HuH-7 (cell line): ENCODE measurements at regions not wholly inside any gene's neighbourhood (a gene's known extent, or its start where the extent isn't known, plus 50 kb on each side); places are given as distances from the start of the nearest gene placed in this dataset.
"Not testable (repeated sequence)": the region's sequence is repeated elsewhere in the genome, so short reads cannot be mapped to it uniquely, and the experiment has no call there.

Experiments used
- DNase-seq: peaks from one replicate; pipeline ENCODE4 v3.0.0; 2011; ENCODE audit warnings: low spot score

DNA sequence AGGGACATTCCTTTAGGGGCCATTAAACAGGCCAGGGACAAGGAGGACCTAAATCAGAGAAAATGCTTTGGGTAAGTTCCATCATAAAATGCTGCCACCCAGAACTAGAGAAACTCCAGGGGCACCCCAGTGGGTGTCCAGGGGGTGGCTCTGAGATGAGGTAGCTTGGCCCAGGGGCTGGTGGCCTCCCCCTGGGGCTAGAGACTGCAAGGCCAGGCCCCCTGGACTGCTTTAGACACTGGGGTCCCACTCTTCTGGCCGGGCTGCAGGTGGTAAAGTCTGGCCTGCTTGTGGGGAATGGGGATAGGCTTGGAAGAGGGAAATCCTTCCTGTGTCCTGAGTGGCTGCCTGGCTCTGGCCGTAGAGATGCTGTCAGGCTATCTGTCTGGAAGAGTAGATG, 169.6 kb upstream of the PODXL start:
- DNase-seq = no peak

DNA sequence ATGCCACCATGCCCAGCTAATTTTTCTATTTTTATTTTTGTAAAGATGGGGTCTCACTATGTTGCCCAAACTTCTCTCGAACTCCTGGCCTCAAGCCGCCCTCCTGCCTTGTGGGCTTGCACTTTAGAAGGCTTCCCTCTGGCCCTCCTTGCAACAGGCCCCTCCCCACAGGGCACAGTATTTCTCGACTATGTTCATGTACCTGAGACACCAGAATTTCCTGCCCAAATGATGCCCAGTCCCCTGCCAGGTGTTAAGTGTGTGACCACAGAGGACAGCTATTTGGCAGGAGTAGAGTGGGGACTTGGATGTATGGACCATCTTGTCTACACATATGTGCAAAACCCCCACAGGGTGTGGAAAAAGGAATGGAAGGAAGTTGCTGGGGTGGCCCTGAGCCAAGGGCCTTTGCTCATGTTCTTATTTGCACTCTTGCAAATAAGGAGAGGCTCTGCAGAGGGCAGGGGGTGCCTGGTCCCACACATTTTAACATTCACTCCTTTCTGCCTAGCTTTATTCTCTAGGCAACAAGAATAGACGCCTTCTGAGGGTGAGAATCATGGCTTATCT, 168.4 kb upstream of the PODXL start:
- no peak for DNase-seq

DNA sequence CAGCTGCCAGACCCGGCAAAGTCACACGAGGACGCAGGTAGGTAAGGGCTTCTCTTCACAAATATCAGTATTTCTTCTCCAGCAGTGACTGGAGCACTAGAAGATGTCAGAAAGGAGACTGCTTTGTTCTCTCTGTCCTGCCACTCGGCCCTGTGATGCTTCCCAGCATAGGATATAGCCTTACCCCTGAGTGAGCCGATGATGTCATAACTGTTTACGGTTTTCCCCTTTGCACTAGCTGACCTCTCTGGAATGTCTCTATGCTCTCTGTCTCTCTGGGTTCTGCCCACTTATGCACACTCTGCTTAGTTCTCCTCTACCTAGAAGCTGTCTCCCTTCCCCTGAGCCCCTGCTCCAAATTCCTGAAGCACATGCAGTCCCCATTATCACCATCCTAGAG, 167.5 kb upstream of the PODXL start:
- peak; percentile 17 for DNase-seq

DNA sequence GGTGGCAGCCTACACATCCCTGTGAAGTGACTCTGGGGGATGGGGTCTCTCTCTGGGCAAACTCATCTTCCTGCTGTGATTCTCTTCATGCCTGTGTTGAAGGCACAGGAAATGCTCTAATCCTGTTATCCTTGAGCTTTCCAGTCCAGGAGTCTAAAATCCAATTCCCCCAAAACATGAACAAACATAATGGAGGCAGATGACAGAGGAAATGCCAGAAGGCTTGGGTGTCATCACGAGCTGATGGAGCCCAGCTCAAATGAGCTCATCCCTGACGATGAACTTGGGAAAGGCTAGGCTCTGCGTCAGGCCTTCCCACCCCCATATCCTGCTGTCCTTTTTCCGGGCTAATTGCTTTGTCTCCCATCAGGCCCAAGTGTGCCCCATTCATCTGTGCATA, 165.9 kb upstream of the PODXL start:
- no peak for DNase-seq

DNA sequence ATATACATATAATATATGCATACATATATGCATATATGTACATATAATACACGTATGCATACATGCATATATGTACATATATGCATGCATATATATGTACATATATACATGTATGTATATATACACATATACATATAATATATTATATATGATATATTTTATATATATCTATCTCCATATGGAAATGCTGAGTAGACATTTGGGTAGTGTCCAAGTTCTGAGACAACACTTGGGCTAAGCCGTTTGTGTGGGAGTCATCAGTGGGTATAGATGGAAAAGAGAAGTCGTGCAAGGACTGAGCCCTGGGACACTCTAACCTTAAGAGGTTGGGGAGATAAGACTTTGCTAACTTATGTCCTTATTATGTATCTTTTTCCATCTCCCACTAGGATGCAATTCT, 165.2 kb upstream of the PODXL start:
- DNase-seq = no peak

DNA sequence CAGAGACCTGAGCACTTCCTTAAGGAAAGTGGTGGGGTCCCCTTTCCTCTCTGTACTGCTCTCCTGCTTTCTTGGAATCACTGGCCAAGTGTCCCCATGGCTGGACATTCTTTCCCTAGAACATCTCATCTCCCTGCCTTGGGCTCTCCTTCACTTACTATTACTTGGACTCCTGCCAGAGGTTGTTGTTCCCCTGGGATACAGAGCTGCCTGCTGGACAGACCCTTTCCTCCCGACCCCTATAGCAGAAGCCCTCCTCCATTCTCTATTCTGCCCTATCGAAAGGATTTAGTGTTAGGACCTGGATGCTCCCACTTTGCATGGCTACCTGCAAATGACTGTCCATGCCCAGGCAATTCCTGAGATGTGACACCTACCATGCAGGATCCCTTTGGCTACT, 164.3 kb upstream of the PODXL start:
- DNase-seq = no peak

DNA sequence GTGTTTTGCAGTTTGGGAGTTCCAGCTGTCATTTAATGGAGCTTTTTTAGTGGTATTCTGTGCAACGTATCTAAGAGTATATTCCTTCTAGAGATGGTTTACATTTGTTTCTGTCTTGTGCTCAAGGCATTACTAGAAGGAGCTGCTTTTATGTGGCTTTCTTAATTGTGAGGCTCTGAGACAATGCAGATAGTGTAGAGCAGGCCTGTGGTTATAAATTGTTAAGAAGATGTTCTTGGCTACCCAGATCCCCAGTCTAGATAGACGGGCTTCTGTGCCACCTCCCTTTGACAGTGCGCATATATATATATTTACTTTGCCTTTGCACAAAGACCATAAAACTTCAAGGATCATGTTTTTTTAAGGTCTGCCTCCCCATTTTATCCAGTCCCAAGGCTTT, 160.8 kb upstream of the PODXL start:
- DNase-seq = no peak

DNA sequence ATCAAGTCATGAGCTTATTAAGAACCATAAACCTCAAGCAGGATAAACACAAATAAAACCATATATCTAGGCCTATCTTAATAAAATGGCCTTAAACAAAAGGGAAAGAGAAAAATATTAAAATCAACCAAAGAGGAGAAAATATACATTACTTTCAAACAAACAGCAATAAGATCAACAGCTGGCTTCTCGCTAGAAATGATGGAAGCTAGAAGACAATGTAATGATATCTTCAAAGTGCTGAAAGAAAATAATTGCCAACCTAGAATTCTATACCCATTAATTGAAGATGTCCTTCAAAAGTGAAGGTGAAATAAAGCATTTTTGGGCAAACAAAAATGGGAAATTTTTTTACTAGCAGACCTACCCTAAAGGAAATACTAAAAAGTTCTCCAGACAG, 142.9 kb upstream of the PODXL start:
- DNase-seq = no peak

DNA sequence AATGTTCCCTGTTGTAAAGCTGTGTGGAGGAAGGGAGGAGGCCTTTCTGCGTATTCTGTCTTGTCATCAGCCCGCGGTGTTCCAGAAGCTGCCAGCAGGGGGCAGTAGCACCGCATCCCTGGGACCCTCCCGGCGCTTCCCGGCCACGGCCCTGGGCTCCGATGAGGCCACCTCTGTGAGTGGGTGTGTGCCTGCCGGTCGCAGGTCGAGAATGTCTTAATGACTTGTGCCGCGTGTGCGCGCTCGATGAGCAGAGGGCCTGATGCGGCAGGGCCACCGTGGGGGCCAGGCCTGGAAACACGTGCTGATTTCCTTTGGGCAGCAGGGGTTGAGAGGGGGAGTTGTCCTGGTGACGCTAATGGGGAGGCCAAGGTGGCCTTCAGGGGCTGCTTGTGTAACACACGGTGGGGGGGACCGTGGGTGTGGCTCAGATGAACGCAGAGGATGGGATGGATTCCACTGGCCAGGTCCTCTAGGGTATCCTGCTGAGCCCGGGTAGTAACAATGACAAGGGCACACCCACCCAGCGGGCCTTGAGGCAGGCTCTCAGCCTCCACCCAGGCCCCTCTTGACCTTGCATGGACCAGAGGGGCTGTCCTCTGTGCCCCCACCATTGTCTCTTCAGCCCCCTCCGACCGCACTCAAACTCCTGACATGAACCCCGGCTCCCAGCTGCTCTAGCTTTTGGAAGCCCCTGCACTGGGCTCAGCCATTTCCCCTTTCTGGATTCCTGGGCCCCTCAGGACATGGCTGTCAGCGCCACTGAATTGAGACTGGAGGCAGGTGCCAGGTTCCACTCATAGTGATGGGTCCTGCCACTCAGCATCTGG, 135.9 kb upstream of the PODXL start:
- DNase-seq = peak; percentile 76

DNA sequence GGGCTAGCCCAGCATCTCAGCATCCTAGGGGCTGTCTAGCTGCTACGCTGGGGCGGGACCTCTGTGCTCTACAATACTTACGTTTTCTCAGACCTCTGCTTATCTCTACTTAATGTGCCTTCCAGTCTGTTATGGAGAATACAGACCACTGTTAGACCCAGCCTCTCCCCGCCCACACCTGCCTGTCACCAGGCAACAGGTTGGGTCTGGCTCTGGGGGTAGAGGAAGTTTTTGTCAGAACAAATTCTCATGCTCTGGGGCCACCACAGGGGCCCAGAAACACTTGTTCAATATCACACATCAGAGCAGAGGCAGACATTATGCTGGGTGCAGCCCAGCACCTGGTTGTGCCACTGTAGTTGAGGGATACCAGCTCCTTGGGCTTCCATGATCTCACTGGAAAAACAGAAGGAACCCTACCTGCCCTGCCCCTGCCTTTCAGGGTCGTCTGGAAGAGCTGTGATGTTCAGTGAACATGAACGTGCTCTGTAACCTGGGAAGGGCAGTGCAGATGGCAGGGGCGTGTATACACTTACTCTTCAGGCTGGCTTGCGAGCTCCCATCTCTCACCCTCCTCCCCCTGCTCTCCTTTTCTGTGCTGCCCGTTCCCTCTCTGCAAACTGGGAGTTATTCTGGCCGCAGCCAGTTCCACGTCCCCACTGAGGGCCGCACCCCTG, 135.2 kb upstream of the PODXL start:
- DNase-seq = no peak

DNA sequence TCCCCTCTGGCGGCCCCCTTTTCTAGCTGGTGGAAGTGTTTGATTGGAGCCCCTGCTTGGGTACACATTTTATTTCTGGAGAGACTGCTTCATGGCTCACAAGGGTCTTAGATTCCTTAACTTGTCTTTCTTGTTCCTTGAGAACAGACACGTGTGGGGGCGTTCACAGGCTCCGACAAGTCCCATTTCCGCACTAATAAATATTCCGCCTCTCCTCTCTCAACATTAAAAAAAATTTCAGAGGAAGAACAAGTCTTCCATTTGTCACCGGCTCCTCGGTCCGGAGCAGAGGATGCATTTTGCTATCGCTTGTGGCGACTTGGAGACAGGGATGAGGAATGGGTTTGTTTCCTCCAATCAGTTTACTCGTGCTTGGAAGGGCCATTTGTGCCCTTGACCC, 134.0 kb upstream of the PODXL start:
- no peak for DNase-seq

DNA sequence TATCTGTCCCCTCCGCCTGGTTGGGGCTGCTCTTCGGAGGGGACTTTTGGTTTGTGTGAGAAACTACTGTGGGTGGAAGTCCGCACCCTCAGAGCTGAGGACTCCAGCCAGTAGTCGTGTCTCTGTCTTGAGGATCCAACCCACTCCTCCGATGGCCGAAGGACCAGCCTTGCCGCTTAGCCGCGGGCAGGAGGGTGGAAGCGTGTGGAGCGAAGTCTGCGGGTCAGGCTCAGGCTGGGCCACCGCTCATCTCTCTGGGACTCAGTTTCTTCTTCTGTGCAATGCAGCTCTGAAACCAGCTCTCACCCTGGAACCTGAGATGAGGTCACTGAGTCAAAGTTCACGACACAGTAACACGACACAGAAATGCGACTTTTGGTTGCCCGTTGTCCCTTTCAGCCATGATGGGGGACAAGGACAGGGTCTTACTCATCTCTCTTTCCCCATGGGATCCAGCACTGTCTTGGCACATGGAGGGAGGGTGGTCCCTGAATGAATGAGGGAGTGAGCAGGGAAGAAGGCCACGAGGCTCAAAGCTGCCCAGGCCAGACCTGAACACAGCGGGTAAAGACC, 133.3 kb upstream of the PODXL start:
- no peak for DNase-seq

DNA sequence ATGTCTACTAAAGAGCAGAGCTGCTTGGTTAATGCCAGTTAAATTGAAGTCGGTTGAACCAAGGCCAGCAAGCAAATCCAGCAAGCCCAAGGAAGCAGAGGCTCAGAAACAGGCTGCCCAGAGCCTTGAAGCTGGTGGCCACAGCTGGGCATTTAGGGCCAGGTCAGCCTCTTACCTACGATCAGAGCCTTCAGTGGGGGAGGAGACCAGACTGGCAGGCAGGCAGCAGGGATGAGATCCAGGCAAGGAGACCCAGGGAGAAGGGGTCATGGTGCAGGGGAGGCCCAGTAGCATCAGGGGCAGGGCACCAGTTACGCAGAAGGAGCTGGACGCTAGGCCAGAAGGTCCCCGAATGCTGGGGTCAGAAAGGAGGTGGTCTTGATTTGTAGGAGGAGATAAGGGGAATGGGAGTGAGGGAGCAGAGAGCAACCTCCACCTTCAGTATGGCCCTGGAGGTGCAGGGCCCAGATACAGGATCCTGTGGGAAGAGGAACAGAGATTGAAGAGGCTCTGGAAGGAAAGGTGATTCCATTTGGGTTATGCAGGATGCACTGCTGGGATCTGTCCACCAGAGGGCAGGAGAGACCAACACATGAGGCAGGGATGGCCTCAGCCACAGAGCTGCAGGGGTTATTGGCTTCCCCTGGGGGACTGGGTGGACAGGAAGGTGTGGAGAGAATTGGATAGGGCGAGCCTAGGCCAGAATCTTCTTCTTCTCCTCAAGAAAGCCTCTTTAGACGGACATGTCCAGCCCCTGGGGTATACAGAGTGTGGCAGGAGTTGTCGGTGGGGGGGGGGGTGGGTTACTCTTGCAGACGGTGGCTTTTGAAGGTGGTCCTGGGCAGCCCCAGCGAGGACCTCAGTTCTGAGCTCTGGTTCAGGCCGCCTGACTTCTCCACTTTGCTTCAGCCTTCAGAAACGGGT, 132.6 kb upstream of the PODXL start:
- peak; percentile 94 for DNase-seq

DNA sequence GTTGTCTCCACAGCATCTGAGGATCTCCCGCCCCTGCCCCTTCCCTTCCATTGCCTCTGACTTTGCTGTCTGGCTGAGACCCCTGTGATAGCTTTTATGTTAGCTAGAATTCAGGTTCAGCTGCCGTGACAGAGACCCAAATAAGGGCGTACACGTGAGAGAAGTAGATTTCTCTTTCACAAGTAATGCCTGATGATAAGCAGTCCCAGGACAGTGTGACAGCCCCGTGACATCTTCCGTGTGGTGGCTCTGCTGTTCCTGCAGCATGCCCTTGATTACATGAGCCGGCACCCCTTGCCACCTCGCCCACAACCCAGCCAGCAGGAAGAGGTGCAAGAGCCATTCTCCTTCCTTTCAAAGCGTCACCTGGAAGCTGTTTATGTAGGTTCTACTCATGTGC, 130.9 kb upstream of the PODXL start:
- no peak for DNase-seq

DNA sequence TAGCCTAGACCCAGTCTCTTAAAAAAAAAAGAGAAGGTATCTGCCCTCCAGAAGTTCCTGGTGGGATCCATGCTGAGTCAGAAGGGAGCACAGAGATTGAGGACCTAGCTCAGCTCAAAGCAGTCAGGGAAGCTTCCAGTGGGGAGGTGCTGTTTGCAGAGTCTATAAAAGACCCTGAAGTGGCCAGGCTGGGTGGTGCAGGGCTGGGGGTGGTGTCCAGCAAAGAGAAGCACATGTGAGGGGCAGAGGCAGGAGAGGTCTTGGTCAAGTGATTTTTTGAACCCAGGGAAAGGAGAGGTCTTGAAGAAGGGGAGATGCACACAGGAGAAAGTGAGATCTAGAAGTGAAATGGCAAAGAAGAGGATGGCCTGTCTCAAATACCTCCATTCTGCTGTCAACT, 130.4 kb upstream of the PODXL start:
- DNase-seq = no peak

DNA sequence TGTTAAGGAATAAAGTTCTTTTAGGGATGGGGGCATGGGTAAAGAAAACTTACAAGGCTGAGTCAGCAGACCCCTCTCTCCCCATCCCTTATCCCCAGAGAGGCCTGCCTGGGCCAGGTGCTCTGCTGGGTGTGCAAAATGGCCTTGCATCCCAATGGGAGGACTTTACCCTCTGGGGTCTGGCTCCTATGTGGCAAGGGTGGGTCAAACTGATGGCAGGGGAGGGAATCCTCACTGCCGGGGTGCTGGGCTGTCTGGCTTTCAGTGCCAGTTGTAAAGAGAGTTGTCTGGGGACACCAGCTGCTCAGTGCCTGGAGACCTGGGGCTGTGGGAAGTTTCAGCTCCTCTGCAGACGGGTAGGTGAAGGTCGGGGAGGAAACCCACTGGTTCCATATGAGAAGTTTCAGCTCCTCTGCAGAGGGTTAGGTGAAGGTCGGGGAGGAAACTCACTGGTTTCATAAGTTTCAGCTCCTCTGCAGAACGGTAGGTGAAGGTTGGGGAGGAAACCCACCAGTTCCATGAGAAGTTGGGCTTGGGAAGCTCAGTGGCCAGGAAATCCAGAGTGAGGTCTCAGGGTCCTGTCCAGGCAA, 127.2 kb upstream of the PODXL start:
- no peak for DNase-seq

DNA sequence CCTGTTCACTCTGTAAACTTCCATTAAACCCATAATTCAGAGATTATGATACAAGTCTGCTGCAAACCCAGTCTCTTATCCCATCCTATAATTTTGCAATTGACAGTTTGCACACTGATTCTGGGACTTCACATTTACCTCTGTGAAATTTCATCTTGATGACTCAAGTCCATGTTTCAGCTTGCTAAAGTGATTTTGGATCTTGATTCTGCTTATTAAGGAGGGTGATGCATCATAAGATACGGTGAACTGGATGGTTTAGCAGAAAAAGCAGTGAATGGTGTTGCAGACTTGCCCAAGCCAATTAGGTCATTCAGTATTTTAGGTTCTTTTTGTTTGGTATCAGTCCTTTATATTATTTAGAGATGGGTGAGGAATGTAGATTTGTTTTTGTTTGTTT, 125.5 kb upstream of the PODXL start:
- no peak for DNase-seq

DNA sequence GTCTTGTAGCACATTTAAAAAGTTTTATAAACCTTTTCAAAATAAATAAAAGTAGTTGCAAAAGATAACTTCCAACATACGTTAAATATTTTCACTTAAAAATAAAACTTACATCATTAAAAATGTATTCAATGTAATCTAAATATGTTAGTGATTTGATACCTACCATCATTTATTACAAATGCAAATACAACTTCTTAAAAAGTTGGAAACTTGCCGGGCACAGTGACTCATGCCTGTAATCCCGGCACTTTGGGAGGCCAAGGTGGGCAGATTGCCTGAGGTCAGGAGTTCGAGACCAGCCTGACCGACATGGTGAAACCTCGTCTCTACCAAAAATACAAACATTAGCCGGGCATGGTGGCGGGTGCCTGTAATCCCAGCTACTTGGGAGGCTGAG, 122.6 kb upstream of the PODXL start:
- DNase-seq = not testable (repeated sequence)

DNA sequence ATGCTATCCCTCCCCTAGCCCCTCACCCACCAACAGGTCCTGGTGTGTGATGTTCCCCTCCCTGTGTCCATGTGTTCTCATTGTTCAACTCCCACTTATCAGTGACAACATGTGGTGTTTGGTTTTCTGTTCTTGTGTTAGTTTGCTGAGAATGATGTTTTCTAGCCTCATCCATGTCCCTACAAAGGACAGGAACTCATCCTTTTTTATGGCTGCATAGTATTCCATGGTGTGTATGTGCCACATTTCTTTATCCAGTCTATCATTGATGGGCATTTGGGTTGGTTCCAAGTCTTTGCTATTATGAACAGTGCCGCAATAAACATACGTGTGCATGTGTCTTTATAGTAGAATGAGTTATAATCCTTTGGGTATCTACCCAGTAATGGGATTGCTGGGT, 120.4 kb upstream of the PODXL start:
- not testable (repeated sequence) for DNase-seq

DNA sequence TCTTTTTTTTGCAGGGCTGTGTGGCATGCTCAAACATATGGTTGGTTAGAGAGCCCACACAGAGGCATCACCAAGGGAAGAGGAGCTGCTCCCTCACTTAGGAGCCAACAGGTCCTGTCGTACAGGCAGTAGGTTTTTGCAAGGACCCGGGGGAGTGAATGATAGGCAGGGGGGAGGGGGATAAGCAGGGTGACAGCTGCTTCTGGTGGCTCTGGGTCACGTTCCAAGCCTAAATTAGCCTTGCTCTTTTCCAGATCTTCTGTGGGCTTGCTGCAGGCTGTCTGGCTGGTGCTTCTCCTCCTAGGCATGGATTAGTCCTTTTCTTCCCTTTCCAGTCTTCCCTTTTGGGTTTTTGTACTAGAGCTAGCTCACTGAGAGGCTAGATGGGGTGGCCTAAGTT, 117.7 kb upstream of the PODXL start:
- DNase-seq = no peak

DNA sequence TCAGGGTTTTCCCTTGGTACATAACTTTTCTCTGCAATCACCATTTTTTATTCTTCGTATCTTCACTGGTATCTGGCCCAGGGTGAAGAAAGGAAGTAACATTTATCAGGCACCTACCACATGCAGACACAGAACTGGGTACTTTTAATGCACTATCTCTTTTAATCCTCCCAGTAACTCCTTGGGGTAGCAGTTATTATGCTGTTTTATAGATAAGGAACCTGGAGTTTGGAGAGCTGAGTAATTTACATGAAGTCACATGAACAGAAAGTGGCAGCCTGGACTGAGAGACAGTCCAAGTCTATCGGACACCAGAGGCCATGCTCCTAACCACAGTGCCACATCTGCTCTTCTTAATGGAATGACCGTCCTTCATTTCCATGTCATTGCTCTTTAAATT, 117.1 kb upstream of the PODXL start:
- DNase-seq = no peak

DNA sequence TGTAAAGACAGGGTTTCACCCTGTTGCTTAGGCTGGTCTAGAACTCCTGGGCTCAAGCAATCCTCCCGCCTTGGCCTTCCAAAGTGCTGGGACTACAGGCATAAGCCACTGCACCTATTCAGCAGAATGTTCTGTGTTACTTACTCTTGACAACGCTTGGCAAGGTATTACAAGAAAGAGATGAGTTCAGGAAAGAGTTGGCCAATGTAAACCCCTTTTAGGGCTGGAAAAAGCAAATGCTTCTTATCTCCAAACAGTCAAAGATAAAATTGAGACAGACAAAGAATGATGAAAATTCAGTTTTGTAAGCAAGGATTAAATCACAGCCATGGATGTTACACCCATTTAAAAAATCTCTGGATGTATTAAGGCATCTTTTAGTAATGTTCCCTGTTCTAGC, 114.0 kb upstream of the PODXL start:
- DNase-seq = no peak
